GM21367 (cell line): ENCODE measurements at regions not wholly inside any gene's neighbourhood (a gene's known extent, or its start where the extent isn't known, plus 50 kb on each side); places are given as distances from the start of the nearest gene placed in this dataset.

Experiments
- ATAC-seq: cut with Tn5 transposase; IDR thresholded peaks from one replicate; pipeline ENCODE4 v1.9.1; 2021; ENCODE audit not compliant: unreplicated experiment

DNA sequence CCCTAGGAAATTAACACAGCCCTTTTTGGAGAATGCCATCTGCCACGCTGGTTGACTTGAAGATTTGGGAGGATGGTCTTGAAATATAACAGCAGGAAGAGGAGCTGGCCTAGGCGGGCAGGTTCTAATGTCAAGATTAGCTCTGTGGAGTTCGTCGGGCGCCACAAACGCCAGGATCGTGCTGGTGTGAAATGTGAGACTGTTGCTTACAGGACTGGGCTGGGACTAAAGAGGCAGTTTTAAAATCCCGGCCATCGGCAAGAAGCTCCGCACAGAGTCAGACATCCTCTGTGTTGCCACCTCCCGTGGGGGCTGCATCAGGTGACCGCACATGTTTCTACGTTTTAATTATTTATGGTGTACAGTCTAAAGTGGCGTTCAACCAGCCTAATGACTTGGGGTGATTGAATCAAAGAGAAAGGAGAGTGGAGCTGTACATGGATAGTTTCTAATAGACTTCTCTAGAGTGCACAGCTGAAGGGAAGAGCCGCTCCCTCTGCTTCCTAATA, 99.4 kb upstream of the BCL11A start:
- no peak for ATAC-seq

DNA sequence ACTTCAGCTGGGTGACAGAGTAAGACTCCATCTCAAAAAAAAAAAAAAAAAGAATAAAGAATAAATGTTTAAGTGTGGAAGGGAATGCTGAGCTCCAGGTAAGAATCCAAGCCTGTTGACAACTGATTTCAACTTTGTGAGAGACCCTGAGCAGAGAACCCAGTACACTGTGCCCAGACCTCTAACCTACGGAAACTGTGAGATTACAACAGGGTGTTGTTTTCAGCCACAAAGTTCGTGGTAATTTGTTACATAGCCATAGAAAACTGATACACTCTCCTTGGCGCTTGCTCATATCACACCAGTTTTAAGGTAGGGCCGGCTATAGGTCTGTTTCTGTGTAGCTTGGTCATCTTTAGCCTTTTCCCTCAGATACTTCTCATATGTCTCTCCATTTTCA, 98.4 kb upstream of the PAPOLG start:
- no peak for ATAC-seq

GRCh38 chr2:60659026-60659425, 97.0 kb upstream of the PAPOLG start:
- no peak for ATAC-seq

GRCh38 chr2:60661073-60661738, 94.9 kb upstream of the PAPOLG start:
- ATAC-seq, result no peak

GRCh38 chr2:60662781-60663180, 93.3 kb upstream of the PAPOLG start:
- ATAC-seq, result no peak

- no peak for ATAC-seq
Measured at GRCh38 chr2:60671966-60672365, 84.1 kb upstream of the PAPOLG start.

GRCh38 chr2:60674524-60675165, 81.4 kb upstream of the PAPOLG start:
- peak; percentile 96 for ATAC-seq

- ATAC-seq, result no peak
Measured at GRCh38 chr2:60675301-60675700, 80.8 kb upstream of the PAPOLG start.

GRCh38 chr2:60676706-60677330, 79.2 kb upstream of the PAPOLG start:
- ATAC-seq, result no peak

DNA sequence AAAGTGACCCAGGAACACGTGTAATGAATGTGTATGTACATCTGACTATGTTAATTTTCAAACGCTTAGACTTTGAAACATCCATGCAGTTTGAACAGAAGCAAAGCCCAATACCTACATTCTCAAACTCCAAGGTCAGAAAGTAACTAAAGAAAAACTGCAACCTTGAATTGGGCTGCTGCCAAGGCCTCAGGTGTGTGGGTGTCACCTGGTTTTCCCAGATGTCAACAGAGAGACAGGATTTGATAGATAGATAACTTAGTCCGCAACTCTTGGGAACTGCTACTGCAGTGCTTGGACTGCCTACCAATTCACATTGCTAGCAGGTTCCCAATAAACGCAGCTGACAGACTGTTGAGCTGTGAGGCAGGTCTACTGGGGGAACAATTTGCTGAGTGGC, 78.7 kb upstream of the PAPOLG start:
- ATAC-seq, result no peak

DNA sequence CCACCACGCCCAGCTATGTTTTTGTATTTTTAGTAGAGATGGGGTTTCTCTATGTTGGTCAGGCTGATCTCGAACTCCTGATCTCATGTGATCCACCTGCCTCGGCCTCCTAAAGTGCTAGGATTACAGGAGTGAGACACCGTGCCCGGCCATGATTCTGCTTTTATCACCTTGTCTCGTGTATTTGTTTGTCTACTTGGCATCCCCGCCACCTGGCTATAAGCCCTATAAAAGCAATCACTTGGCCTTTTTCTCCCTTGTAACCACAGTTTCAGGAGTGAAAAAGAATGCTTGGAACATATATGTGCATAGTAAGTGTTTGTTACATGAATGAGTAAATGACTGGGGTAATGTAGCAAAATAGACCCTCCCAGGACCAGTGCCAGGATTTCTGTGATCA, 77.5 kb upstream of the PAPOLG start:
- ATAC-seq, result no peak

DNA sequence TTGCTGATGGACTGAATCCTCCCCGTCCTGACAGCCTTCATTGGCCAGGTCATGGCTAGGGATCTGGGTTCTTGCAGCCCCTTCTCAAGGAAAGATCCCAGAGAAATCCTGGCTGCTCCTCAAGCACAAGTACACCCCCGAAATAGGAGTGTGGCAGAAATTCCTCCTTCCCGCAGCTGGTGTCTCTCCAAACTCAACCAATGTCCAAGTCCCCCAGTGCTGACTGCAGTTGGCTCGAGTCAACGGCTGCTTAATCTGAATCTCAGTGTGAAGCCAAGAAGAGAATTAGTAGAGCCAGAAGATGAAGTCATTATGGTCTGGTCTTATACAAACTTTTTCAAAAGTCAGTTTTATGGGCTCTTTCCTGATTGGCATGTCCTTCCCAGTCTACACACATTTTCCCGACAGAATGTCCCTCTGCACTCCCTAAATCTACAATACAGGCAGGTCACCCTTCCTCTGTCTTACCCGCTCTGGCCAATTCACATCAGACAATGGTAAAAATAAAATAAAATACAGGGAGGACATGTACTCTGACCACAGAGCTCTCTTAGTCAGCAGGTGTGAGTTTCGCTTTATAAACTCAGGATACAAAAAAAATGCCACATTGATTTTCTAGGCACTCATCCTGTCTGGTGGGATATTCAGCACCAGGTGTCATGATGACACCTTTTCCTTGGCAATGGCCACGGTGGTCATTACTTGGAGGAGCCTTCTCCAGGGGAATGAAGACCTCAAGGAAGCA, 76.9 kb upstream of the PAPOLG start:
- no peak for ATAC-seq

GRCh38 chr2:60693551-60693950, 62.5 kb upstream of the PAPOLG start:
- ATAC-seq, result no peak

- ATAC-seq, result no peak
Measured at GRCh38 chr2:60695793-60696192, 60.3 kb upstream of the PAPOLG start.

DNA sequence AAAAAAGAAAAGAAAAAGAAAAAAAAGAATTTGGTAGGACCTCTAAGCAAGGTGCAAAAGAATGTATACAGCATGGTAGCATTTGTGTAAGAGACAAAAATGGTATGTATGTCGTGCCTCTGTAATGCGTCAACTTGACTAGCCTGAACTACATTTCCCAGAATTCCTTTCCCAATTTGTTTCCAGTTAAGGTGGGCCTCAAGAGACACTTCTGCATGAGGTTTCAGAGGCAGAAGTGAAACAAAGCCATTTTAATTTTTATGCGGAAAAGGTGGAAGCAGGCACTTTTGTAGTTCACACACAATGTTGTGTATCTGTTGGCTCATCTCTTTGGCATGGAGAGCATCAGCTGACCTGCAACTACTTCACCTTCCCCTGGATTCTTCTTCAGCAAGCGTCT, 56.5 kb upstream of the PAPOLG start:
- ATAC-seq, result no peak

DNA sequence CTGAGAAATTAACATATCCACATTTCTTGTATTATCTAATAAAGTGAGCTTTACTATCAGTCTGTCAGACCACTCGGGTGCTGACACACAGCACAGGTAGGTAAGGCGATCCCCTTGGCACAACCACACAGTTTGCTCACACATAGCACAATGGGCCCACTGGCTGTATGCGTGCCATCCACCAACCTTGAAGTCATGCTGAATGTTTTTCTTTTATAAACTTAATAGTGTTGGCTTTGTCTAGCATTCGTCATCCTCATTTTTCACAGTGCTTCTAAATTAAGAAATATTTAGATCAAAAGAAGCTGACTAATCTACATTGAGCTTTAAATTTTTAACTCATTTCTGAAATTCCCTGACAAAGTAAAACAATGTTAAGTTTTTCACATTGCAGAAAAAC, 50.0 kb upstream of the PAPOLG start:
- ATAC-seq, result no peak
